DMS53 (cell line): ENCODE measurements at regions not wholly inside any gene's neighbourhood (a gene's known extent, or its start where the extent isn't known, plus 50 kb on each side); places are given as distances from the start of the nearest gene placed in this dataset.
A peak's percentile ranks its signal among the peaks of the same experiment; 100 is the strongest.

ENCODE experiments used
- DNase-seq: peaks from one replicate; lab custom pipeline; 2025; lab: John Stamatoyannopoulos, UW

DNA sequence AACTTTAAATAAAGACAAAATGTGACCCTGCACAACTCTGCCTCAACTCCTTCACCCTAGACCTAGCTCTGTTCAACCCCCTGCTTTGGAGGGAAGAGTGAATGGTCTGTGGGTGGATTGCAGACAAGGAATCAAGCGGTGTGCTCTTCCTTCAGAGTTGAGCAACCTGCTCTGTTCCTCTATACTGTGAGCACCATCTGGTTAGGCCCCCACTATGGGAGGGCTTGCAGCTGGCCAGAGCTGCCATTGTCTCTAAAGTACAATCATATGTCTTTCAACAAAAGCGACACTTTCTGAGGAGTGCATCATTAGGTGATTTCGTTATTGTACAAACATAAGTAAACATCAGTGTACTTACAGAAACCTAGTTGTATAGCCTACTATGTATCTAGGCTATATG lies 406.1 kb upstream of the MARCKS start:
- no peak for DNase-seq

DNA sequence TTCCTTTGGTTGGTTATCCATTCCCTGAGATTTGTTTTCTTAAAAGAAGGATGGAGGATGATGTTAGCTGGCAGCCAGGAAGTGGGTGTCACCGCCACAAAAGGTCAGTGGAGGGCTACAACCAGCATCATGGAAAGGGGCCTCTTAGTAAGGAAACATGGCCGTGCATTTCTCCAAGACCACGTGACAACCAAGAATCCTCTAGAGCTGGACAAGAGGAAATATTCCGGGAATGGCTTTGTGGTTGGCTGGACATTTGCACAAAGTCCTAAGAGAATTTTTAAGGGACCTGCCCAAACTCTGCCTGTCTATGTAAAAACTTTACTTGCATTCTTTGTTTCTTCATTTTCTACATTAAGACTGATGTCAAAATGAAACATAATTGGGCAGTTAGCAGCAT lies 399.9 kb upstream of the MARCKS start:
- no peak for DNase-seq

DNA sequence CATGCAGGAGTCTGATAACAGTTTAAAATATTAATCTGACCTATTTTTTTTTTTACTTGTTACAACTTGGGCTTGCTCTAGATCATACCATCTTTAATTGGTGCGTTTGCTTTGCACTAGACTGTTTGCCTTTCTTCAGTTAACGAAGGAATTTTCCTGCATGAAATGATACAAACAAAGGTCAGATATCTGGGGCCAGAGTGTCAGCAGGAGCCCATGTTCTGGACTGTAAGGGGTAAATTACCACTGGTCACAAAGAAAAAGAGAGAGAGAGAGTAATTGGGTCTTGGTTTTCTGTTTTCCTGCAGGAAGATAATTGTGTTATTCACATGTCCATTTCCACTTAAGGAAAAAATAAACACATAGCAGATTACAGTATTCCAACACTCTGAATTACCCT lies 399.4 kb upstream of the MARCKS start:
- no peak for DNase-seq

DNA sequence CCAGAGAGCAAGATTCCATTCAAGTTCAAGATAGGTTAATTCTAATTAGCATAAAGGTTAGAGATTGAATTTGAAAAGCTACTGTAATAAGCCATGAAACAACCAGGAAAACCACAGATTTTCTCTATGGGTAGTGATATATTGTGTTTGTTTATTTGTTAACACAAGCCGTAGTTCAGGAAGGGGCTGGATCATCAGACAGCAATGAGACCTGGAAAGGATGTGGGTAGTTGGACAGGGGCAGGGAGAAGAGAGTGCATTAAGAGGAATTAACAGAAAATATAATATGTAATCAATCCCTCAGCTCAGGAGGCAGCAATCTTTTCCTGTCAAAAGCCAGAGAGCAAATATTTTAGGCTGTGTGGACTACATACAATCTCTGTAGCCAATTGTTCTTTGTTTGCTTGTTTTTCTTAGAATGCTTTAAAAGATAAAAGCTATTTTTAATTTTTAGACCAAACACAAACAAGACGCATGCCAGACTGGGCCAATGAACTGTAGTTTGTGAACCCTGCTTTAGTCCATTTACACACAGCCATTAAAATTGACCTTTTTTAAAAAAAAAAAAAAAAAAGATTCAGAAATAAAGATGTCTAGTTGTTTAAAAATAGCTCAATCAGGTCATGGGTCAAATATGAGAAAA lies 398.7 kb upstream of the MARCKS start:
- DNase-seq = peak; percentile 4

DNA sequence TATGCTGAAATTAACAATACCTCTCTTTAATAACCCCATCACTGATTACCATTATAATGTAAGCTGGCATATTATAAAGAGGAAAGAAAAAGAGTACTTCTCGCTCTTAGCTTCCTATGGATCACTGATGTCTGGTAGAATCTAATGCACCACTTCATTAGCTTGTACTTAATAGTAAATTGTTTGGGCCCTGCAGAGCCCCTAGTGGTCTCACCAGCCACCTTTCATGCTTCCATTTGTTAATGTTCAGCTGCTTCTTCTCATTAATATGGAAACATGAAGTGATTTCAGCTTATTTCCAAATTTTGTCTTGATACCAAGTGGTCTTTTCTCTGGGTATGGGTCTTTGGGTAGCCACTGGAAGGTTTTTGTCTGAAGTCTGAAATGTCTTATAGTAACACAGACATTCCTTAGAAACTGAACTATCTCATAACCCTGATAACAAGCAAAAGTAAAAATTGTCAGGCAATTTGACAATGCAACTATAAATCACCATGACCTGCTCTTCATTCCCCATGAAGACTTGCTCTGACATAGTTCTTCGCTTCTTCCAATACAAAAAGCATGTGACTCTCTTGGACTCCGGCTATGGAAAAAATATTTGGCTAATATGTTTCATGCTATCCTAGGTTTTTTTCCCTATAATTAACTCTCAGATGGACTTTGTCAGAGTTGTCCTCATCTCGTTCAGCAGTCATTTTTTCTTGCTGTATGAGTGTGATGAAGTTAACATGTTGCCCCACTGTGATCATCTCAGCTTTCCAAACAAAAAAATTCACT lies 395.8 kb upstream of the MARCKS start:
- peak; percentile 1 for DNase-seq

DNA sequence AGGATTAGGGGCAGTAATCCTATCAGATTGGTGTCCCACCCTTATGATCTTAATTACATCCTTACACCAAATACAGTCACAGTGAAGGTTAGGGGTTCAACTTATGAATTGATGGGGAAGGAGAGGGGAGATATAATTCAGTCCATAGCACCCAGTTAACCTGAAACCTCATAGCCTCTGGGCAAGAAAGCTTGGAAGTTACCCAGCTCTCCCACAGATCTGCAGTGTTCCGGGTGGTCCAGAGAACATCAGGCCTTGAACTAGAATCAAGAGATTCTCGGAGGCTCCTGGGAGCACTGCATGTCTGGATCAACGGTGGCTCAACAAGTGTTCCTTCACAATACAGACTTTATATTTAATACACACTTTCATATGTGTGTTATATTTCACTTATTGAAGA lies 392.6 kb upstream of the MARCKS start:
- DNase-seq = no peak

DNA sequence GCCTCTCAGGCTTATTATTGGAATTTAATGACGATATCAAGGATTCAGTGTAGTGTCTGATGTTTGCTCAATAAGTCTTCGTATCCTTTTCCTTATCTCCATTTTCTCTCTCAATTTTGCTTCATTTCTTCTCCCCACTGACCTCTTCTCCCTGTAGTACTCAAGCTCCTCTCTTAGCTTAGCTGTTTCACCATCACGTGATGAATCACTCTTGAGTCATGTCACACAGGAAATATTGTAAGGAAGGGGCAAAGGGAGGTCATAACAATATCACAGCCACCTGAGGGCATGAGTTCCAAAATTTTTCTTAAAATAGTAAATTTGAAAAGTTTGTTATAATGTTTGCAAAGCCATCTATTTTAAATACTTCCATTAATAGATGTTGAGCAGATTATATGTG lies 392.2 kb upstream of the MARCKS start:
- DNase-seq = peak; percentile 28

DNA sequence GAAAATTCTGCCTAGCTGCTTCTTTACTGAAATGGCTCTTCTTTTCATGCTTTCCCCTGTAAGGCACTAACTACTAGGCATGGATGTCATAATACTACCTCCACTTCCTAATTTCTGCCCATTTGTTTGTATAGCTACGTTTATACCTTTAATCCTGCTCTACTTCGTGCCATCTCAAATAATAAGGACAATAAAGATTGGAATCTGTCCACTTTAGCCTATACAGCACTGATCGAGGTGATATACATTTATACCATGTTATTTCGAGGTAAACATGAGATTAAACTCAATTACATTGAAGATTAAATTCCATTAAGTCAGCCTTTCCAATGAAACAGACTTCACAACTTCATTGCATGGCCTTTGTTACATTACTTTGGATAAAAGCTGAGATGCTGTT lies 390.6 kb upstream of the MARCKS start:
- no peak for DNase-seq

DNA sequence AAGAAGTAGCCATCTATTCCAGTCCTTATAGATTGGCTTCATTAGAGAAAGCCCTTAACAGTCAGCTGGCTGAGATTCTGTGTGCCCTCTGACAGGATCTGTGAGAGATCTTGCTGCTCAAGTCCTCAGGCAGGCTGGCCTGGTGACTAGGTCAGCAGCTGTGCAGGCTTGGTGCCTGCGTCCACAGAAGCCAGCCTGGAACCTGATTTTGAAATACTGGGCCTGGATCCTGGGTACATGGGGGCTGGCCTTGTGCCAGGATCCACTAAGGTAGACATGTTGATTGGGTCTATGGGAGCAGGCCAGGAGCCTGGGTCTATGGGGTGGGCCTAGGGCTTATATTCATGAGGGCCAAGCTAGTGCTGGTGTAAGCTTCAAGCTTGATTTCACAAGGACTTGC lies 381.8 kb upstream of the MARCKS start:
- no peak for DNase-seq

DNA sequence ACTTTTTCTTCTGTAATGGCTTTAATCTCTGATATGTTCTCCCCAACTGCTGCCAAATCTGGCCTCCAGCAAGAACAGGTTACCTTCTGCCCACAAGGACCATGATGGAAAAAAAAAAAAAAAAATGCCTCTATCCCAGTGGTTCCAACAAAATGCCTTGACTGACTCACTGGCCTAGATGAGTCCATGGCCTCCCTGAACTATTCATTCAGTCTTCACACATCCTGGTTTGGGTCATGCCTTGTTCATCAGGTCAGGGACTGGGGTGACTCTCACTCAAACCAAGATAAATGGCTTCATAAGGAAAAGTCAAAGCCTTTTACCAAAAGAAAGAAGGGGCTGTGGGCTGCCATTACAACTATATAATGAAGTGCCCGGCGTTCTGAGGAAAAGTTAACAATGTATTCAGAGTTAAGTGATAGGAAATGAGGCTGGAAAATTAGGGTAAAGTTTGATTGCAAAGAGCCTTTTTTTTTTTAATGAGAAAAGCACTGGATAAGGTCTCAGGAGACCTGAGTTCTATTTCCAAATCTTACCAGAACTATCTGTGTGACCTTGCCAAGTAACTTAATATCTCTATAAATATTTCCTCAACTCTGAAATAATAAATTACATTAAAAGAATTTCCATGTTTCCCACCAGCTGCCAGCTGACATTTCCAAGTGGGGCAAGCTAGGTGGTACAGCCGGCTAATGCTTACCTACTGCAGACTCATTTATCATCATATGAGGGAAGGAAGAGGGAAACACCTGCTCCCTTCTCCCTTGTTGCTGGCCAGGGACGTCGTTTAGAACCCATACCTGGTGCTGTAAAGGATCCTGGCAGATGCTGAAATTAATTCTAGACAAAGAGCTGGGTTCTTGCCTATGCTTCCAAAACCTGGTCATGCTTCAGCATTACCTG lies 380.0 kb upstream of the MARCKS start:
- no peak for DNase-seq

DNA sequence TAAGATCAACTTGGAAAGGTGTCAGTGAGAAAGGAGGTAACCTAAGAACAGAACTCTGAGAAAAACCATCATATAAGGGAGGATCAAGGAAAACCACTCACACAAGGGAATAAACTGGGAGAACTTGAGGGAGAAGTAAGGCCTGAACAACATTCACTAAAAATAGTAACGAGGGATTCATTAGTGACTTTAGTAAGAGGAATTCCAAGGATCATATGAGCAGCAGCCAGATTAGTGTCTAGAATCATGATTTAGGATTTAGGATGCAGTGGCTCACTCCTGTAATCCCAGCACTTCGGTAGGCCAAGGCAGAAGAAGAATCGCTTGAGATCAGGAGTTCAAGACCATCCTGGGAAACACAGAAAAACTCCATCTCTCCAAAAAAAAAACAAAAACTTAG lies 376.5 kb upstream of the MARCKS start:
- DNase-seq = no peak

DNA sequence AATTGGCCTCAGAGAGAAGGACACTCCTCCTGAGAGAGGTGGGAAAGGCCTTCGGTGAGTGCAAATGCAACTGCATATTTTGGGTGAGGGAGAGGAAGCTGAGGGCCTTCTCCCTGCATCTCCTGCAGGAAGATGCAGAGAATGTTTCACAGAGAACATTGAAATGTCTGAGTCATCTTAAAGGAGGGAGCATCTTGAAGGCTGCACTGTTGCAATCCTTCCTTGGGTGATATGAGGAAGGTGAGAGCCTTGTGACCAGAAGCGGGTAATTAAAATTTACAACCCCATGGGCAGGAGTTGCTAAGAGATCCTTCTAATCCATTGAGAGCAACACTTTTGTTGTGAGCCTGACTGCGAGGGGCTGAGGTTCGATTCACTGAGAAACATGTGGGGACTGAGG lies 375.7 kb upstream of the MARCKS start:
- no peak for DNase-seq

DNA sequence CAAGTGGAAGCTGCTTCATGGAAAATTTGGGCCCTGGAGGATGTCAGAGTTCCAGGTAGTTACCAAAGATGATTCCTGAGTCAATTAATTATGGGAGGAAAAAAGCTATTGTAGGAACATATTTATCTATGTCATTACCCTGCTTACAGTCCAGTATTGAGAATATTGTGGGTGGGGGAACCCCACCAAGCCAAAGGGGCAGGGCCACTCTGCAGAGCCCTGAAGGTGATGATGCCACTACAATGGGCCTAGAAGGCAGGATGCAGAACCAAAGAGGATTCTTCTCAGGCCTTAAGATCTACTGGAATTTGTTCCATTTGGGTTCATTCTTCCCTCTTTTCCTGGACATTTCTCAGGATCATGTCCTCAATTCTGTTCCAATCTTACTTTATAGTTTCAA lies 375.2 kb upstream of the MARCKS start:
- DNase-seq = no peak

DNA sequence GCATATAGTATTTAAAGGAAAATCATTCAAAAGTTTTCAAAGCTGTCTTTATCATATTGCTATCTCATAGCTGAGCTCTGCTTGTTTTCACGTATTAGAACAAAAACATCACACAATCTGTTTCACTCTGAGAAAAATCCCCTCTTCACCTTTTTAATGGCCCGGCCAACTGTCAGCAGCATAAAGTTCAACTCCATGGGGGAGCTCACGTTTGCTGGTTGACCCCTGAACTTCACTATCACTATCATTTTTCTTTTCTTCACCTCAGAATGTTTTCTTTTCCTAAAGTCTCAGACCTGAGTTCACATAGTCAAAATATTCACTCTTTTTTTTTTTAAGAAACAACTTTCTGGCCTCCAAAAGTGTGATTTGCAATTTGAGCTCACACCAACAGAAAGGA lies 374.4 kb upstream of the MARCKS start:
- DNase-seq = no peak

DNA sequence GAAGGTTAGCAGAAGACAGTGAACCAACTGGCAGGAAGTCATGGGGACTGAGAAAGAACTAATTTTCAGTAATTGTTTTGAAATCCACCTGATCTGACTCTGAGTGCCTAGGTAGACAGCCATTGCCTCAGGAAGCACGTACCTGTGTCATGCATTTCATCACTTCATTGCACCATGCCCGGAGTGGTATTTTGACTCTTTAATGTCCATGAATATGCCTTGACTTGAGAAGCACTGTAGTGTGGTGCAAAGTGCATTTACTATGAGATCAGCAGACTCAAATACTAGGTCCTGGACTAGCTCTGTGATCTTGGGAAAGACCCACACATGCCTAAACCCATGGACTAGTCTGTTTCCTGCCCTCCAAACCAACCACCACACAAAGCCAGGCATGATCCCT lies 370.9 kb upstream of the MARCKS start:
- DNase-seq = no peak

DNA sequence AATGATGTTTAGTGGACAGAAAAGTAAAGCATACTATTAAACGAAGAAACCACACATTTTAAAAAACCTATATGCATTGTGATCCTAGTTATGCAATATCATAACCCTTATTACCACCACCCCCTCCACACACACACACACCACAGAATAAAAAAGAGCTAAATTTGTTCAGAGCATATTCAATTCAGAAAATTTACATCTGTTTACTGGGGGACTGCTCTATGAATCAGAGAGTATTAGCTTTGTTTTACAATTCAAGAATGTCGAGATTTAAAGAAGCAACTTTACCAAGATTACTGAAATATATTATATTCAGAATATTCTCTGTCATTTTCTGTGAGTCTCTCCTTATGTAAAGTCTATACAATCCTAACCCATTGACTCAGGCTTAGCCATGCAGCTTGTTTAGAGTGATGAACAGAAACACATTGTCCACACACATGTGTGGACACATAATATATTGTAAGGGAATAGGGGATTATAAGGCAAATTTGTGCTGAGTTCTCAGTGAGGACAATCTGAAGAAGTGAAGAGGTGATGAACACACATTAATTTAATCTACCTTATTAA lies 369.6 kb upstream of the MARCKS start:
- no peak for DNase-seq

DNA sequence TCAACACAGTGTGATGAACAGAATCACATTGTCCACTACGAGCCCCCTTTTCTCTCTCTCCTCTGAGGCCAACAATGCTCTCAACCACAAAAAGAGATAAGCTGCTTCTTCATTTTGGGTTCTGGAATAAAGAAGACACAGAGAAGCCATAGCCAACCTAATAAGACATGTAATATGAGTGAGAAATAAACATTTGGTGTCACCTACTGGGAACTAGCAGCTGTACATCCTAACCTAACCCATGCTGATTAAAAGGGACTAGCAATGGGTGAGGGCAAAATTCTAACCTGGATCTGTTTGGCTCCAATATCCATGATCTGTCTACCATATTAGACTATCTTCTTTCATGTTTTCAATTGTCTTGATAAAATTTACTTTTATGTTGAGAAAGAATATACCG lies 369.1 kb upstream of the MARCKS start:
- DNase-seq = no peak

DNA sequence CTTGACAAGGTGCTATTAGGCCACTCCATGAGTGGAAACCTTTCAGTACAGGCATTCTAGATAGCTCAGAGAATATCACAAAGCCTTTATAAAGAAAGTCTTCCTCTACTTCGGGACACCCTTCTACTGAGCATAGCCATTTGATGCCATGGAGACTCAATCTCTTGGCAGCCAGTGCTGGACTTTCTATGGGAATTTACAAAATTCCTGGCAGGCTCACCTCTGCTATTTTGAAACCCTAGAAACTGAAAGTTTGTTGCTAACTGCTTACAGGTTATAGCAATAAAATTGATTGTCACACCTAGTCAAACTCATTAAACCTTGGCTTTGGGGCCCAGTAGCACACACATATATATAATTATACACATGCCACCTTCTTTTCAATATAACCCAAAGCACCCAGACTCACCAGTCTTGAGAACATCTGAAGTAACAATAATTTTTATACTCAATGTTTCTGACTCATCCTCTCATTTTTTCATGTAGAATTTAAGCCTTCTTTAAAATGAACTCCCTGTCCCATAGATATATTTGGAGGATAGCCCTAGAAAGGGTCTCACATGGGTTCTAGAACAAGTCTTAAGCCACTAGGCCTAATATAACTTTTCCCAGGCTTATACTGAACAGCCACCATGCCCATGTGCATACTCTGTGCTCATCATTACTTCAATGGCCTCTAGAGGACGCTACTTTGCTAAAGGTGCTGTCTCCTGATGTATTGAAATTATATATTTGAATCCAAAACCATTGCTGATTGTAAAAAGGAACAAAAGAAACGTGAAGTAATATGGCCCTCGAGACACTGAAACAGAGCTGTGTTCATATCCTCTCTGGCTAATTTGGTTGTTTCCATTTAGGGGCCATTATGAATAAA lies 368.1 kb upstream of the MARCKS start:
- peak; percentile 20 for DNase-seq

DNA sequence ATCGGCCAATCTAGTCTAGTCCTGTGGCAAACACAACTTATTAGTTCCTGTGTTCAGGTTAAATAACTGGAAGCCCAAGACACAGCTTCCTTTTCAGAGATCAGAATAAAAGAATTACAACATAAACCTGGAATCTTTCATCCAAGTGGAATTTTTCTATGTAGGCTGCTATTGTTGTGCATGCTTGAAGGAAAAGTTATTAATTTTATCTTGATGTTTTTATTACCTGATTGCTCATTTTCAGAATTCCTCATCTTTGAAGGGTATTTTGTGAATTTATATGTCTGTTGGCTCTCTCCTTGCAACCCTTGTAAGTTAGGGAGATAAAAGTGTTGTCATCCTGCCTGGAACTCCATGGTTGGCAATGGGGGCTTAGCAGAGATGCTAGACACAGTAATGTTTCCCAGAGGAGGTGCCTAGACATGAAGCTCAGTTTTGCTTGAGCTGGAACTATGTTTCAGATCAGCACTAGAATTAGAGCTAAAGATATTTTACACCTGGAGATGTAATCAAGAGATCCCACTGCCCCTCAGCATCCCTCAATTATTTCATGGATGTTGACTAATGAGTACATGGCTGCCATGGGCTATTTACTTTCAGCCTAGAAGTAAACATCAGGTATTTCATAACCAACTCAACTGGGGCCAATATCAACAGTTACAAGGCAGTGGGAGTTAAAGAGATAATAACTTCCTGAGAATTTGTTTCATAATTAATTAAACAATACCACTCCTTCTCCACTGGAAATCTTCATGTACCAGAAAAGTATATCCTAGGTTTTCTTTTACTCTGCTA lies 367.0 kb upstream of the MARCKS start:
- peak; percentile 19 for DNase-seq

DNA sequence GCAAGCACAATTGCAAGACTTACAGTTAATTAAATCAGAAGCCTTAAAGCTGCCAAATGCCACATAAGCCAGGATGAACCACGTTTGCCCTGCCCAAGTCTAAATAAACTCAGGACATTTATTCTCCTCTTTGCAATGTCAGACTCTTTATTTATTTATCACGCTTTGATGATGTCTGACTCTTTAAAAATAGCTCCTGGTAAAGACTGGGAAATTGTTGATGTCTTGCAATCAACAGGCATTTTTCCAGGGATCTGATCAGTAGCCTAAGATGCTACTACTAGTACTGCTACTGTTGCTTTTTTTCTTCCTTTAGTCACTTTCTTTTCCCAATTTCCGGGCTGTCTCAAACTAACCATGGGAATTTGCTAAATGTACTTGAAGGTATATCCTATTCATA lies 365.8 kb upstream of the MARCKS start:
- no peak for DNase-seq

DNA sequence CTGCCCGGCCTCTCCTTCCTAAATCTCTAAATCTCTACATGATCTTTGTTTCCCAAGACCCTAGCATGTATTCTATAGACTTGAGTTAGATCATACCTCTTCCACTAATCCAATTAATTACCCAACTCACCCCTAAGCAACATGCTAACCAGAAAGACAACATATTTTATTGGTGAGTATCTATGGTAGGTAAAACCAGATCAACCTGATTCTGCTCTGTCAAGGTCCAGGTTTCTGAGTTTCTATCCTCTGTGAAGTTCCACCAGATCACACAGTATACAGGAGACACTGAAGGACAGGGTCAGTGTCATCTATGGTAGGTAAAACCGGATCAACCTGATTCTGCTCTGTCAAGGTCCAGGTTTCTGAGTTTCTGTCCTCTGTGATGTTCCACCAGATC lies 363.2 kb upstream of the MARCKS start:
- DNase-seq = peak; percentile 52
